Epithelial cell of esophagus (primary cell): ENCODE measurements at regions not wholly inside any gene's neighbourhood (a gene's known extent, or its start where the extent isn't known, plus 50 kb on each side); places are given as distances from the start of the nearest gene placed in this dataset.

Experiments
- DNase-seq: peaks from one replicate; pipeline ENCODE4 v3.0.0; 2010; ENCODE audit warnings: low read depth
- H3K4me3 ChIP-seq: 2 replicates; pipeline ENCODE4 v1.5.1; 2011; ENCODE audit warnings: mild to moderate bottlenecking, low read length, control low read depth
- CTCF ChIP-seq: IDR thresholded peaks from 2 replicates; pipeline ENCODE4 v1.5.1; 2011; ENCODE audit warnings: low read depth, mild to moderate bottlenecking, low read length, control low read depth, inconsistent platforms; ENCODE audit not compliant: insufficient read depth; ENCODE audit errors: missing control alignments

DNA sequence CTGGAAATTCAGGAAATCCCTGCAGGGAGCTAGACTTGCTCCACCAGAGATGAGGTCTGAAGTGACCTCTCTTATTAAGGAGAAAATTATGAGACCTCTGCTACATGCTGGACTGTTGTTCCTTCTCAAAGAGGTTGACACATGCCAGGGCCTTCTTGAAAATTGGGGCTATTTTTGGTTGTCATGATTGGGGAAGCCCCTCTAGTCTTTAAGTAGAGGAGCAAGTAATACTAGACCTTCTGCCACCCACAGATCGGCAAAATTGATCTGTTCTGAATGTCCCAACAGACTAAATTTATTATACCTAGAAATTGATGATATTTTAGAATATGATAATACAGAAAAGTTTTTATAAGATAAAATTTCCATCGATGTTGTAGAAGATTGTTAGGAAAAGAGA, 160.8 kb upstream of the GRB10 start:
- H3K4me3 ChIP-seq = no peak overlapping the region
- no peak for DNase-seq
- TF ChIP-seq CTCF = no peak

DNA sequence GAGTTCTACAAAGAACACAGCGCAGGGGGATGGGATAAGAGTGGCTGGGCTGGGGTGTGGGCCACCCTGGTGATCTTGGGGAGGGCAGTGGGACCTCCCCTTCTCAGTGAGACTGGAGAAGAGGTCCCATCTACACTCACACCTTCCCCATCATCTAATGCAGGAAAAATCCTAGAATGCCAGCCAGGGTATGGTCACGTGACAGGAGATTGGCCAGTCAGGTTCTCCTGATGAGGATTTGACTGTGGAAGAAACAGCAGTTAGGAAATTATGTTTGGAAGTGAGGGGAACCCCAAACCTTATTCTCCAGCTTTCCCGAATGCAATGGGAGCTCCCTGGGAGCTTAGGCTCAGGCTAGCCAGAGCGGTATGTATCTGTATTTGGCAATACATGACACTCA, 158.8 kb upstream of the GRB10 start:
- no peak for TF ChIP-seq CTCF
- no peak overlapping the region for H3K4me3 ChIP-seq
- no peak for DNase-seq

- no peak for DNase-seq
- H3K4me3 ChIP-seq = no peak overlapping the region
- TF ChIP-seq CTCF = no peak
These were observed 157.9 kb upstream of the GRB10 start for GRCh38 chr7:50940621-50941020.

- no peak overlapping the region for H3K4me3 ChIP-seq
- no peak for DNase-seq
- no peak for TF ChIP-seq CTCF
These were observed 156.3 kb upstream of the GRB10 start for GRCh38 chr7:50939021-50939420.

GRCh38 chr7:50937727-50938126, 155.0 kb upstream of the GRB10 start:
- no peak overlapping the region for H3K4me3 ChIP-seq
- DNase-seq = no peak
- no peak for TF ChIP-seq CTCF

GRCh38 chr7:50926049-50926448, 143.4 kb upstream of the GRB10 start:
- DNase-seq = no peak
- no peak overlapping the region for H3K4me3 ChIP-seq
- TF ChIP-seq CTCF = no peak

- TF ChIP-seq CTCF = no peak
- no peak overlapping the region for H3K4me3 ChIP-seq
- DNase-seq = no peak
These were observed 140.8 kb upstream of the GRB10 start for GRCh38 chr7:50923476-50923875.
